ENCODE measurements at regions not wholly inside any gene's neighbourhood (a gene's known extent, or its start where the extent isn't known, plus 50 kb on each side); places are given as distances from the start of the nearest gene placed in this dataset.

GRCh38 chr3:74149466-74149865 is 465.0 kb downstream of the CNTN3 start:
- TF ChIP-seq CTCF (IDR thresholded peaks at IDR 0.05), result no peak
- TF ChIP-seq POLR2AphosphoS5 (IDR thresholded peaks at IDR 0.05), result no peak

Data from prostate gland (tissue), 2 donors.